ENCODE measurements at regions not wholly inside any gene's neighbourhood (a gene's known extent, or its start where the extent isn't known, plus 50 kb on each side); places are given as distances from the start of the nearest gene placed in this dataset.

DNA sequence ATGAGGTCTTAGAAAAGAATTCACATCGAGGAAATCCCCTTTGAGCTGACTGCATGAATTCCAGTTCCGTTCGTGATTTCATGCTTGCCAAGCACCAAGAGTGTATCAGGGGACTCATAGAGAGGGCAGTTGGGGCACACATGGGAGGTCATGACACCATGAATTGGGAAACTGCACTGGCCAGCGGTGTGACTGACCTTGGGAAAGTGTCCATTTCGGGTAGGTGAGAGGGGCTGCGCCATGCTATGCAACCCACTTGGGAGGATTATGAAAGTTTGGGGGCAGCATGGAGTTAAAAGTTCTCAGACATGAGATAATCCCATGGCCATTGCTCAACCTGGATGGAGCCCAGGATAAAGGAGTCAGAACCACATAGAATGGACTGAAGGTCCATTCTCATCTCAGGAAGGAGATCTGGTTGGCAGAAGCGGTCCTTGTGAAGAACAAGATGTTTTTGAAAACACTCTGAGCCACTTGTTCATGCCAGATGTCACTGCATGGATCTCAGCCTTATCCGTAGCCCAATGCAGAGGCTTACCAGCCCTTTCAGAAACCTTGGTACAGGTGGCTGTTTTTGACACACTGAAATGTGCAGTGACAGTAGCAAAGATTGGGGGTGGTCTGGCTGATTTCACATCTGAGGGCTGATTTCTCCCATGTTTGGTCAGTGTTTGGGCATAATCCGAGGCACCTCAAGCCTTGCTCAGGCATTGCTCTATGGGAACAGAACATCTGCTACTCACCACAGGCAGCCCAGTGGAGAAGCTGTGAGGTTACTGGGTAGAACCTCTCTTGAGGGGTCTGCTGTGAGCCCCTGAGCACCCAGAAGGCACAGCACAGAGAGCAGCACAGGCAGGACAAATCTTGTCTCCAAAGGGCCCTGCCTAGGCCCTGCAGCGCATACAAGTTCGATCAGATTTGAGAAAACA, 252.3 kb downstream of the CXCL12 start:
- TF ChIP-seq ISL1 (CRISPR knock-in tag; IDR thresholded peaks at IDR 0.05), result no peak
- no peak for TF ChIP-seq TSHZ2 (CRISPR knock-in tag; IDR thresholded peaks at IDR 0.05)
- TF ChIP-seq ZNF565 (CRISPR knock-in tag; conservative IDR thresholded peaks at IDR 0.05; ENCODE audit: low read depth), result no peak
- TF ChIP-seq ZC3H10 (CRISPR knock-in tag; IDR thresholded peaks at IDR 0.05), result no peak
- no peak for ATAC-seq

GRCh38 chr10:44126291-44126717, 258.6 kb downstream of the CXCL12 start:
- ATAC-seq, result no peak

More at GRCh38 chr10:44126291-44126717, 258.6 kb downstream of the CXCL12 start:
- no peak for TF ChIP-seq TOX (CRISPR knock-in tag; IDR thresholded peaks at IDR 0.05; ENCODE audit: borderline replicate concordance)
- TF ChIP-seq ZFP3 (CRISPR knock-in tag; IDR thresholded peaks at IDR 0.05), result no peak
- TF ChIP-seq, protein P1, sequence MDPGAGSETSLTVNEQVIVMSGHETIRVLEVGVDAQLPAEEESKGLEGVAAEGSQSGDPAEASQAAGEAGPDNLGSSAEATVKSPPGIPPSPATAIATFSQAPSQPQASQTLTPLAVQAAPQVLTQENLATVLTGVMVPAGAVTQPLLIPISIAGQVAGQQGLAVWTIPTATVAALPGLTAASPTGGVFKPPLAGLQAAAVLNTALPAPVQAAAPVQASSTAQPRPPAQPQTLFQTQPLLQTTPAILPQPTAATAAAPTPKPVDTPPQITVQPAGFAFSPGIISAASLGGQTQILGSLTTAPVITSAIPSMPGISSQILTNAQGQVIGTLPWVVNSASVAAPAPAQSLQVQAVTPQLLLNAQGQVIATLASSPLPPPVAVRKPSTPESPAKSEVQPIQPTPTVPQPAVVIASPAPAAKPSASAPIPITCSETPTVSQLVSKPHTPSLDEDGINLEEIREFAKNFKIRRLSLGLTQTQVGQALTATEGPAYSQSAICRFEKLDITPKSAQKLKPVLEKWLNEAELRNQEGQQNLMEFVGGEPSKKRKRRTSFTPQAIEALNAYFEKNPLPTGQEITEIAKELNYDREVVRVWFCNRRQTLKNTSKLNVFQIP (CRISPR knock-in tag; IDR thresholded peaks at IDR 0.05; ENCODE audit: borderline replicate concordance, low read depth), result no peak
- TF ChIP-seq, protein P2, sequence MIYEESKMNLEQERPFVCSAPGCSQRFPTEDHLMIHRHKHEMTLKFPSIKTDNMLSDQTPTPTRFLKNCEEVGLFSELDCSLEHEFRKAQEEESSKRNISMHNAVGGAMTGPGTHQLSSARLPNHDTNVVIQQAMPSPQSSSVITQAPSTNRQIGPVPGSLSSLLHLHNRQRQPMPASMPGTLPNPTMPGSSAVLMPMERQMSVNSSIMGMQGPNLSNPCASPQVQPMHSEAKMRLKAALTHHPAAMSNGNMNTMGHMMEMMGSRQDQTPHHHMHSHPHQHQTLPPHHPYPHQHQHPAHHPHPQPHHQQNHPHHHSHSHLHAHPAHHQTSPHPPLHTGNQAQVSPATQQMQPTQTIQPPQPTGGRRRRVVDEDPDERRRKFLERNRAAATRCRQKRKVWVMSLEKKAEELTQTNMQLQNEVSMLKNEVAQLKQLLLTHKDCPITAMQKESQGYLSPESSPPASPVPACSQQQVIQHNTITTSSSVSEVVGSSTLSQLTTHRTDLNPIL (CRISPR knock-in tag; IDR thresholded peaks at IDR 0.05; ENCODE audit: low read depth), result no peak
- TF ChIP-seq RARB (CRISPR knock-in tag; IDR thresholded peaks at IDR 0.05), result no peak
- TF ChIP-seq OSR1 (CRISPR knock-in tag; IDR thresholded peaks at IDR 0.05), result no peak
- no peak for TF ChIP-seq ZFP30 (CRISPR knock-in tag; IDR thresholded peaks at IDR 0.05)
- no peak for TF ChIP-seq ESRRG (CRISPR knock-in tag; IDR thresholded peaks at IDR 0.05)
- TF ChIP-seq ZNF70 (CRISPR knock-in tag; IDR thresholded peaks at IDR 0.05), result no peak
- TF ChIP-seq GLIS3 (CRISPR knock-in tag; IDR thresholded peaks at IDR 0.05), result no peak
- no peak for TF ChIP-seq ZC3H10 (CRISPR knock-in tag; IDR thresholded peaks at IDR 0.05)
- no peak for TF ChIP-seq CSDC2 (CRISPR knock-in tag; IDR thresholded peaks at IDR 0.05)
- no peak for TF ChIP-seq ARNTL (CRISPR knock-in tag; IDR thresholded peaks at IDR 0.05; ENCODE audit: borderline replicate concordance, low read depth)
- no peak for TF ChIP-seq ZNF8 (CRISPR knock-in tag; IDR thresholded peaks at IDR 0.05)
- no peak for TF ChIP-seq TCF4 (CRISPR knock-in tag; IDR thresholded peaks at IDR 0.05; ENCODE audit: borderline replicate concordance)
- TF ChIP-seq TSHZ2 (CRISPR knock-in tag; IDR thresholded peaks at IDR 0.05), result no peak
- no peak for TF ChIP-seq CSRNP3 (CRISPR knock-in tag; IDR thresholded peaks at IDR 0.05)
- TF ChIP-seq, protein P3, sequence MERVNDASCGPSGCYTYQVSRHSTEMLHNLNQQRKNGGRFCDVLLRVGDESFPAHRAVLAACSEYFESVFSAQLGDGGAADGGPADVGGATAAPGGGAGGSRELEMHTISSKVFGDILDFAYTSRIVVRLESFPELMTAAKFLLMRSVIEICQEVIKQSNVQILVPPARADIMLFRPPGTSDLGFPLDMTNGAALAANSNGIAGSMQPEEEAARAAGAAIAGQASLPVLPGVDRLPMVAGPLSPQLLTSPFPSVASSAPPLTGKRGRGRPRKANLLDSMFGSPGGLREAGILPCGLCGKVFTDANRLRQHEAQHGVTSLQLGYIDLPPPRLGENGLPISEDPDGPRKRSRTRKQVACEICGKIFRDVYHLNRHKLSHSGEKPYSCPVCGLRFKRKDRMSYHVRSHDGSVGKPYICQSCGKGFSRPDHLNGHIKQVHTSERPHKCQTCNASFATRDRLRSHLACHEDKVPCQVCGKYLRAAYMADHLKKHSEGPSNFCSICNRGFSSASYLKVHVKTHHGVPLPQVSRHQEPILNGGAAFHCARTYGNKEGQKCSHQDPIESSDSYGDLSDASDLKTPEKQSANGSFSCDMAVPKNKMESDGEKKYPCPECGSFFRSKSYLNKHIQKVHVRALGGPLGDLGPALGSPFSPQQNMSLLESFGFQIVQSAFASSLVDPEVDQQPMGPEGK (CRISPR knock-in tag; IDR thresholded peaks at IDR 0.05; ENCODE audit: borderline replicate concordance), result no peak
- no peak for TF ChIP-seq ZNF565 (CRISPR knock-in tag; conservative IDR thresholded peaks at IDR 0.05; ENCODE audit: low read depth)
- TF ChIP-seq BACH2 (CRISPR knock-in tag; IDR thresholded peaks at IDR 0.05; ENCODE audit: borderline replicate concordance), result no peak

Data from SK-N-SH treated with all-trans-retinoic acid at 6 μM for 48 hours (cell line).